NCI-H2196 treated with DMSO at 0.1 percent for 48 hours (cell line): ENCODE measurements at regions not wholly inside any gene's neighbourhood (a gene's known extent, or its start where the extent isn't known, plus 50 kb on each side); places are given as distances from the start of the nearest gene placed in this dataset.
"Not testable (repeated sequence)": the region's sequence is repeated elsewhere in the genome, so short reads cannot be mapped to it uniquely, and the experiment has no call there.

Experiments used
- DNase-seq: peaks from one replicate; lab custom pipeline; 2025; ENCODE audit not compliant: unreplicated experiment; lab: John Stamatoyannopoulos, UW

GRCh38 chr16:26569793-26570192 is 496.9 kb upstream of the C16orf82 start:
- no peak for DNase-seq

- no peak for DNase-seq
Measured at GRCh38 chr16:26578748-26579147, 488.0 kb upstream of the C16orf82 start.

GRCh38 chr16:26583803-26584202 is 482.9 kb upstream of the C16orf82 start:
- DNase-seq, result no peak

GRCh38 chr16:26593700-26594099 is 473.0 kb upstream of the C16orf82 start:
- DNase-seq, result no peak

GRCh38 chr16:26594666-26595065 is 472.1 kb upstream of the C16orf82 start:
- no peak for DNase-seq

GRCh38 chr16:26595199-26595598 is 471.5 kb upstream of the C16orf82 start:
- no peak for DNase-seq

GRCh38 chr16:26596033-26596432 is 470.7 kb upstream of the C16orf82 start:
- DNase-seq, result not testable (repeated sequence)

GRCh38 chr16:26598061-26598460 is 468.7 kb upstream of the C16orf82 start:
- no peak for DNase-seq

- DNase-seq, result no peak
Measured at GRCh38 chr16:26598998-26599784, 467.5 kb upstream of the C16orf82 start.

GRCh38 chr16:26599785-26600104 is 467.0 kb upstream of the C16orf82 start:
- no peak for DNase-seq

- DNase-seq, result no peak
Measured at GRCh38 chr16:26601335-26601734, 465.4 kb upstream of the C16orf82 start.

- no peak for DNase-seq
Measured at GRCh38 chr16:26605626-26606271, 461.0 kb upstream of the C16orf82 start.

GRCh38 chr16:26606381-26607150 is 460.2 kb upstream of the C16orf82 start:
- DNase-seq, result no peak

- no peak for DNase-seq
Measured at GRCh38 chr16:26614237-26614841, 452.4 kb upstream of the C16orf82 start.

GRCh38 chr16:26623442-26623841 is 443.3 kb upstream of the C16orf82 start:
- no peak for DNase-seq

GRCh38 chr16:26627958-26628357 is 438.8 kb upstream of the C16orf82 start:
- DNase-seq, result no peak

GRCh38 chr16:26631365-26631764 is 435.4 kb upstream of the C16orf82 start:
- DNase-seq, result not testable (repeated sequence)

- no peak for DNase-seq
Measured at GRCh38 chr16:26642047-26642664, 424.6 kb upstream of the C16orf82 start.

GRCh38 chr16:26643519-26643918 is 423.2 kb upstream of the C16orf82 start:
- no peak for DNase-seq

- no peak for DNase-seq
Measured at GRCh38 chr16:26644912-26645543, 421.7 kb upstream of the C16orf82 start.

- DNase-seq, result no peak
Measured at GRCh38 chr16:26645614-26646013, 421.1 kb upstream of the C16orf82 start.
